ENCODE measurements at regions not wholly inside any gene's neighbourhood (a gene's known extent, or its start where the extent isn't known, plus 50 kb on each side); places are given as distances from the start of the nearest gene placed in this dataset.

DNA sequence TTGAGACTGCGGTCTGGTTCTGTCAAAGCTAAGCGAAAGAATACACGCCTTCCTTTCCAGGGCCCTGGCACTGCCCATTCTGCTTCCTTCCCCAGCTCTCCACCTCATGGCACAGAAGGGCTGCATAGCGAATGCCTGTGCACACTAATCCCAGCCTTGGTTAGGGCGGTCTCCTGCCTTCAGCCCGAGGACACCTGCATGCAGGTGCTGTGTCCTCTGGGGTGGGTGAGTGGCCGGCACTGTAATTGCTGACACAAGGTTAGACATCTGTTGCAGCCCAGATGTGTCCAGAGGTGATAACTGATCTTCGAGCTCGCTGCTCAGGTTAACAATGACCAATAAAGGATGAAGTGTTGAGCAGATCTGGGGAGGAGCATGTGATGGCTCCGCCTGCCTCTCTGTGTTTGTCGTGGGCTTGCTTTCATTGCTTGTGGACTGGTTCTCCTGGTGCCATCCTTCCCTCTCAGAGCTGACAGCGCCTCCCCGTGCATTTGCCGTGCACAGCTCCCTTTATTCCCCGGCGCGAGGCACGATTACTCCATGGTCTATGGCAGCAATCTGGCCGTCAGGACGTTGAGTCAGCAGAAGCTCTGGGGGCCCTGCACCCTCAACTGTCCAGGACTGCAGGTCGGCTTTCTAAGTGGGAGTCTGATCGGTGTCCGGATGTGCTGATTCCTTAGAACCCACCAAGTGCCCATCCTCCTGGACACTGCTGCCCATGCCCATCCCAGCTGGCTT, 1088.2 kb downstream of the BRD1 start:
- TF ChIP-seq, protein P1, sequence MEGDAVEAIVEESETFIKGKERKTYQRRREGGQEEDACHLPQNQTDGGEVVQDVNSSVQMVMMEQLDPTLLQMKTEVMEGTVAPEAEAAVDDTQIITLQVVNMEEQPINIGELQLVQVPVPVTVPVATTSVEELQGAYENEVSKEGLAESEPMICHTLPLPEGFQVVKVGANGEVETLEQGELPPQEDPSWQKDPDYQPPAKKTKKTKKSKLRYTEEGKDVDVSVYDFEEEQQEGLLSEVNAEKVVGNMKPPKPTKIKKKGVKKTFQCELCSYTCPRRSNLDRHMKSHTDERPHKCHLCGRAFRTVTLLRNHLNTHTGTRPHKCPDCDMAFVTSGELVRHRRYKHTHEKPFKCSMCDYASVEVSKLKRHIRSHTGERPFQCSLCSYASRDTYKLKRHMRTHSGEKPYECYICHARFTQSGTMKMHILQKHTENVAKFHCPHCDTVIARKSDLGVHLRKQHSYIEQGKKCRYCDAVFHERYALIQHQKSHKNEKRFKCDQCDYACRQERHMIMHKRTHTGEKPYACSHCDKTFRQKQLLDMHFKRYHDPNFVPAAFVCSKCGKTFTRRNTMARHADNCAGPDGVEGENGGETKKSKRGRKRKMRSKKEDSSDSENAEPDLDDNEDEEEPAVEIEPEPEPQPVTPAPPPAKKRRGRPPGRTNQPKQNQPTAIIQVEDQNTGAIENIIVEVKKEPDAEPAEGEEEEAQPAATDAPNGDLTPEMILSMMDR (IDR thresholded peaks at IDR 0.05; ENCODE audit: control insufficient read depth, insufficient read depth, low read depth, low read length, missing control alignments) = no peak
- no peak for DNase-seq (ENCODE audit: low read depth)
- H3K4me3 ChIP-seq (ENCODE audit: control insufficient read depth, low read depth, low read length) = no peak overlapping the region

DNA sequence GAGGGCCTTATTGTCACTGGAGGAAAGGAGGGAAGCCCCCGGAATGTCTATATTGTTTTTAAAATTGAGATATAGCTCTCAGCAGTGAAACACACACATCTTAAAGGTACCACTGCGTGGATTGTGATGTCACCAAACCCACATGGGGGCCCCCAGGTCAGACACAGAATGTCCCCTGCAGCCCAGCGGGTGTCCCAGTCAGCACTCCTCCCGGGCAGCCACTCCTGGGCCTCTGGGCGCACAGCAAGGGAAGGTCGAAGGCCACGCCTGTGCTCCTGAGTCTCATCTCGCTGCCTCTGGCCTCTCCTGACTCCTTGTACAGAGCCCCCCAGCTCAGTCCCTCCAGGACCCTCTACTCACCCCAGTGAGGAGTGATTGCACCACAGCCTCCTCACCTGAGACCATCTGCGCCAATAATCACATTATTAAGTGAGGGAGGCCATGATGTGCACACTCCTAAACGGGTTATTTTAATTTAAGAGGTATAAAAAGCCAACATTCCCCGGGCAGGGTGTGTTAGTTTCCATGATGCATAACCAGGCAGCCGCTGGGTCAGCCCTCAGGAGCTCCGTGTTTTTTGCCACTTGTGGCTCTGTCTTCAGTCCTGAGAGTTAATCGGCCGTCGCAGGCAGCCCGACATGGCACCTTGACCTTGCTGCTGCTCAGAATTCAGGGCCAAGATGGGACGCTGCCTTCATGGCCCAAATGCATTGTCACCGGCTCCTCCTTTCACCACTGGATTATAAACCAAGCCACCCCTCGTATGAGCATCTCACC, 1089.3 kb downstream of the BRD1 start:
- H3K4me3 ChIP-seq (ENCODE audit: control insufficient read depth, low read depth, low read length) = no peak overlapping the region

DNA sequence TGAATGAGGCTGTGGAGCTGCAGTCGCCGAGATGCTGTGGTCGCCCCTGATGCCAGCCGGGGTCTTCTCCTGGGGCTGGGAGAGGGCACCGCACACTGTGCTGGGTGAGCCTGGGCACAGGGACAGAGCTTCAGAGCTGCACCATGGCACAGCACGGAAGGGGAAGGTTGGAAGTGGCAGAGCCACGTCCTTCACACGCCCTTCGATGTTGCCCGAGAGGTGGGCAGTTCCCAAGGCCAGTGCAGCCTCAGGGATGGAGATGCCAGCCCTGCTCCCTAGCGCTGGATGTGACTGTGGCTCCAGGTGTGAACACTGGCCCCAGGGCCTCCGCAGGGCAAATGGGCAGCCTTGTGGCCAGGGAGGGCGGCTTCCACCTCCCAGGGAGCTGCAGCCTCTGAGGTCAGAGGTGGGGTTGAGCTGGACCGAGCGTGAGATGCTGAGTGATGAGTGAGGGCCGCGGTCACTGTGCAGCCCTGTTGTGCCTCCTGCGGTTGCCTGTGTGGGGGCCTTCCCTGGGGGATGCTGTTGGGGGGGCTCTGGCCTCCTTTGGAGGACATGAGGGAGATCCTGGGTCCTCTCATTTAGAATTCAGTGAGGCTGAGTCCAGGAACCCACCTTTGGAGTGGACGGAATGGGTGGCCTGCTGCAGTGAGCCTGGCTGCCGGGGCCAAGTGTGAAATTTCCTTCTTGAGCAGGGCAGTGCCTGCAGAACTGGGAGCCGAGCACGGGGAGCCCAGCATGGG, 1090.0 kb downstream of the BRD1 start:
- TF ChIP-seq, protein P1 (IDR thresholded peaks at IDR 0.05; ENCODE audit: control insufficient read depth, insufficient read depth, low read depth, low read length, missing control alignments) = no peak
- no peak for DNase-seq (ENCODE audit: low read depth)
- no peak overlapping the region for H3K4me3 ChIP-seq (ENCODE audit: control insufficient read depth, low read depth, low read length)

More for the DNA sequence above, 1089.3 kb downstream of the BRD1 start:
- TF ChIP-seq, protein P1 (IDR thresholded peaks at IDR 0.05; ENCODE audit: control insufficient read depth, insufficient read depth, low read depth, low read length, missing control alignments) = no peak
- DNase-seq (ENCODE audit: low read depth) = no peak

DNA sequence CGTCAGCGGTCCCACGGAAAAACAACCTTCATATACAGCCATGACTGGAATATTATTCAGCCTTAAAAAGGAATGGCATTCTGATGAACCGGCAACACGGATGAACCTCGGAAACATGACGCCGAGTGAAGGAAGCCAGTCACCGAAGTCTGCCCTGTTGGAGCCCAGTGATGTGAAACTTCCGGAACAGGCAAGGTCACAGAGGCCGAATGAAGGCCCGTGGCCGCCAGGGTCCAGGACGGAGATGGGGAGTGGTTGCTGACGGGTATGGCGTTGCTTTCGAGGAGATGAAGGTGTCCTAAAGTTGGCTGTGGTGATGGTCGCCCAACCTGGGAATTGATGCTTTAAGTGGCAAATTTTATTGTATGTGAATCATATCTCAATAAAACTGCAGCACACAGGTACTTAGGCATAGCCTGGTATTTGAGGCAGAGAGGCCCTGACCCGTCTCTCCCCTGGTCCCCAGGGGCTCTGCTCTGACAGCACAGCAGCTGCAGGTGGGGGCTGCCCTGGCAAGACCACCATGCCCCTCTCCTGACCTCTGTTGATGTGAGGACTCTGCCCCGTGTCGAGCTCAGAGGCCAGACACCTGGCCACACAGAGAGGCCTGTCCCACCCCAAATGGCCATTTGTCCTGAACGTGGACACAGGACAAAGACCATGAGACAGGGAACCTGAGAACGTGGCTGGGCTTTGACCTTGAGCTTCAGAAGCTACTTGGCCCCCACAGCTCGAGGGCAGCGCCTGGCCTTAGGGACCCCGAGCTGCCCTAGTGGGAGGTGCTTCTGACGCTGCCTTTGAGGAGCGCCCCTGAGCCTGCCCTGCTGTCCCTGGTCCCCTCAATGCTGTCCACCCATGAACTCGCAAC, 1090.8 kb downstream of the BRD1 start:
- DNase-seq (ENCODE audit: low read depth) = no peak
- TF ChIP-seq, protein P1 (IDR thresholded peaks at IDR 0.05; ENCODE audit: control insufficient read depth, insufficient read depth, low read depth, low read length, missing control alignments) = no peak
- no peak overlapping the region for H3K4me3 ChIP-seq (ENCODE audit: control insufficient read depth, low read depth, low read length)

DNA sequence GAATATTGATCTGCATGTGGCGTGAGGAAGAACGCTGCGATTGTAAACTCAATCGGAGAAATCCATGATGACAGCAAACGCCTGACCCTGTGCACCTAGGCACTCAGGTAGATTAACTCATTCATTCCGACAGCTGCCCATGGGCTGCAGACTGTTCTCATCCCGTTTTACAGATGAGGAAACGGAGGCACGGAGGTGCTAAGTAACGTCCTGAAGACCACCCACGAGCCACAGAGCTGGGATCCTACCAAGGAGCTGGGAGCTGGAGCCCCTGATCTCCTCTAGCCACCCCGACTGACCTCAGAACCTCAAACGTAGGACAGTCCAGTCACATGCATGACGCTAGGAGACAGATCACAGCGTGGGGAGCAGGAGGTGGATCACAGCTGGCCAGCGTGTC, 1092.7 kb downstream of the BRD1 start:
- no peak overlapping the region for H3K4me3 ChIP-seq (ENCODE audit: control insufficient read depth, low read depth, low read length)
- DNase-seq (ENCODE audit: low read depth) = no peak
- TF ChIP-seq, protein P1 (IDR thresholded peaks at IDR 0.05; ENCODE audit: control insufficient read depth, insufficient read depth, low read depth, low read length, missing control alignments) = no peak

DNA sequence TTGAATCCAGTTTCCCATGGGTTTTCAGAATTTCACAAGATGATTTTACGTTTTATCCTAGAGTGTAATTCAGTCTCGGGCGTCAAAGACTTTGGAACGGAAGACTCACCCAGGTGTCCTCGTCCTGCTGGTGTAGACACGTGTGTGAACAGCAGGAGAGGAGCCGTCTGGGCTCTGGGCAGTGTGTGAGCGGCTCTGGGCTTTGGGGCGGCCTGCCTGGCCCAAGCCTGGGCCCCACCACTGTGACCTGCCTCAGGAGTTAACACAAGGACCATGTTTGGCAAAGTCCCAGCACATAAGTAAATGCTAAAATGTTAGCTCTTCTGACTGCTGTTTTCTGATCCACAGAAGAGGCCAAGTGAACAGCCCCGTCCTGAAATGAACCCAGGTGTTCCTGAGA, 1093.3 kb downstream of the BRD1 start:
- no peak overlapping the region for H3K4me3 ChIP-seq (ENCODE audit: control insufficient read depth, low read depth, low read length)
- no peak for DNase-seq (ENCODE audit: low read depth)
- TF ChIP-seq, protein P1 (IDR thresholded peaks at IDR 0.05; ENCODE audit: control insufficient read depth, insufficient read depth, low read depth, low read length, missing control alignments) = no peak

All from AG09309 (cell line).